Ramos (cell line): ENCODE measurements at regions not wholly inside any gene's neighbourhood (a gene's known extent, or its start where the extent isn't known, plus 50 kb on each side); places are given as distances from the start of the nearest gene placed in this dataset.

ENCODE experiments used
- in situ Hi-C: fragments of 300-500 bp; cut with MboI; formaldehyde crosslinking; loops from one replicate; pipeline ENCODE4 v1.14.3; 2022; ENCODE audit warnings: low sequenced_read_pairs; ENCODE audit not compliant: unreplicated experiment

DNA sequence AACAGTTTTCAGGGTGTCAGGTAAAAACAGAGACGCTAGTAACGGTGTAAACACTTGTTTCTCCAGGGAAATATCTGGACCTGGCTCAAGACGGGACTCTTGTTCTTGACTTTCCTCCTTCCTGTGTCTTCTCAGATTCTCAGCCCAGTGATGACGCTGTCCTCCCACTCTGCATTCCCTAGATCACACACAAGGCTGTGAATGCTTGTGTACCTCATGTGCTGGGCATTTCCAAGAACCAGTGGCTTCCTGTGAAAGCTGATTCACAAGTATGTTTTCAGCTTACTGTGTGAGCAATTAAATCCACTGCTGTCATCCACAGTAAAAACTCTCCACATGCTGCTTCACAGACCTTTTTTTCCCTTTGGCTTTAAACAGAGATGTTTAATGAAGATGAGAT is 193.8 kb upstream of the DPP6 start:
- in situ Hi-C loops = no loop called here

GRCh38 chr7:153859239-153859638 is 193.0 kb upstream of the DPP6 start:
- in situ Hi-C loops = no loop called here

DNA sequence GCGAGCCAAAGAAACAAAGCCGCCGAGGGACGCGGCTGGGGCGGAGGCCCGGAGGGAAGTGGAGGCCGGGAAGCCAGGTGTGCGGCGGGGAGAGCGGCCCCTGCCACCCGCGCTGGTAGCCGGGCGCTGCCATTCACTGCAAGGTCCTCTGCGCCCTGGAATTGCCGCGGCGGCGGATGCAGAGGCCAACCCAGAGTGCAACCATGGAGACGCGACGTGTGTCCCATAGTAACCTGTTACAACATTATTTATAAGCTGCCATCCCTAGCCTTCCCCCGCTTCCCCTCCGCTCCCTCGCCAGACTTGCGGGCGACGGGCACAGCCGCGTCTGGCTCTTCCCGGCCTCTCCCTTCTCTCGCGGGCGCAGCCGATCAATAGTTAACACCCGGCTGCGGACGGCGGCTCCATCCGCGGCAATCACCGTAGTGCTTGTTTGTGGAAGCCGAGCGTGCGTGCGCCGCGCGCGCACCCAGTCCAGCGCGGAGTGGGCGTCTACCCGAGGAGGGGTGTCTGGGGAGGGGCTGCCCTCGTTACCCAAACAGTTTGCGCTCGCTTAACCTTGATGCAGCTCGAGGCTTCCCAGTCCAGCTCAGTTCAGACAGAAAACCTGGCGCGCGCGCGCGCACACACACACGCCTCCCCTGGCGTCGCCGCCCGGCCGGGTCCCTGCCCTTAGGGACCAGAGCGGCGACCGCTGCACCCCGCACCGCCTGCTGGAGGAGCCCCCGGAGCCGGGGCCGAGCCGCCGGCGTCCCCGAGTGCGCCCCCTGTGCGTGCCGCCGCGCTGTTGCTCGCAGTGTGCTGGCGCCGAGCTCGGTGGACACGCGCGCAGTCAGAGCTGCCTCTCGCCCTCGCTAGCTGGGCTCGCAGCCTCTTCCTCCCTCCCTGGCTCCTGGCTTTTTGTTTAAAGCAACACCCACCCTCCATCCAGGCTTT is 165.4 kb upstream of the DPP6 start:
- in situ Hi-C loops = no loop called here

DNA sequence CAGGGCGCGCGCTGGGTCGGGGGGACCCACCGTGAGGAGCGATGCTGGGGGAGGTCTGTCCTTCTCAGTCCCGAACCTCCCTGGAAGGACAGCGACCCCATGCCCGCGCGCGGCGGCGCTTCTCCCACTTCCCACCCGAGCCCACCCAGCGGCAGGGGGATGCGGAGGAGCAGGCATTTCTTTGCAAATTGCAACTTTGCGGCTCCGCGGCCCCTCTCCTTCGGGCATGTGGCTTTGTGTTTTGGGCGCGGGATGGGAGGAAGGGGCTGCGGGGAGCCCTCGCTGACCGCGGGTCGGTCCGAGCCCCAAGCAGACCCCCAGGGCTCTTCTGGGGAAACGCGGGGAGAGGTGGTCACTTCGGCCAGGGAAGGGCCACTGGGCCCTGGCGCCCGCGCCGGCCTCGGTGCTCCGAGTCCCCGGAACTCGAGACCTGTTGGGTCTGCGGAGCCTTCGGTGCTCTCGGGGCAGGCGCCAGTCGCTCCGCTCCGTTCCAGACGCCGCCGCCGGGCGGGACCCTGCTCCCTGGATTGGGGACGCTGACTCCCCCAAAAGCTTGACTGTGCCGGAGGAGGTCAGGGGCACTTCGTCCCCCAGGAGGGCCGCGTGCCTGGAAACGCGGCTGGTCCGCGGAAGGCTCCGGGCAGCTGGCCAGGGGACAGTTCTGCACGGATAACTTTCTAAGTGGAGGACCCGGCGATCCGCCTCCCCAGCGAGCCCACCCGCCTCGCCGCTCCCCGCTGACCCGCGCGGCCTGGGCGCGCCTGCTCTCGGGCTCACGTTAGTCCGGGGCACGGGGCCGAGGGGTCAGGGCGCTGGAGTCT is 164.2 kb upstream of the DPP6 start:
- in situ Hi-C loops = no loop called here

- in situ Hi-C loops = no loop called here
These were observed 160.2 kb upstream of the DPP6 start for GRCh38 chr7:153891990-153892389.

GRCh38 chr7:153902862-153903261 is 149.3 kb upstream of the DPP6 start:
- in situ Hi-C loops = no loop called here

- in situ Hi-C loops = no loop called here
These were observed 140.0 kb upstream of the DPP6 start for GRCh38 chr7:153912211-153912610.

DNA sequence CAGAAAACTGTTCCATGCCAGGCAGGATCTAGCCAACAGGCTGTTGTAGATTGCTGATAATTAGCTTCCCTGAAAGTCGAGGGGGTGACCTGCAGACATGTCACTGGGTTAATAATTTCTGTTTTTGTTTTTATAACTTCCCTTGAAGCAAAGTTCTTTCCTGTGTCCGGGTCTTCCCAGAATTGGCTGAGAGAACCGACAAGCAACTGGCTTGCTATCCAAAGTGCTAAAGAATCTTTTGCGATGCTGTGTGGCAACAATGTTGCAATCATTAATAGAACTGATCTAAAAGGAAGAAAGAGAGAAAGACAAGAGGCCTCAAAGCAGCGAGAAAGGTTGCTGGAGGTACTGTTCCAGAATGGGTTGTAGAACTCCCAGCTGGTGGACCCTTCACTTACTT is 132.1 kb upstream of the DPP6 start:
- in situ Hi-C loops = no loop called here

DNA sequence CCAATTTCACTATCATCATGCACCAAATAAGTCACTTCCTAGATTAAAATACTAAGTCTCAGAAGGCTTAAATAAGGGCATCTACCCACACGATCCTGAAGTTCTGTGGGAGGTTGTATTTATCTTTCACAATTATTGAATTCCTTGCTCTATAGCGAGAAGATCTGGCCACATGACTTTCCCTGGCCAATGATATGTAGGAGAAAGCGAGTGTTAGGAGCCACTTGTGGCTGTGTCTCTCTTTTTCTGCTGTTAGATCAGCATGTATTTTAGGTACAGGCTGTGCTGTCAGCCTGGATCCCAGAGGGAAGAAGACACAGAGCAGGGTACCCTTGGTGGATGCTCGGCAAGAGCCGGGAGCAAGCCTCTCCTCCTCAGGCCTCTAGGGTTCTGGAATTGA is 131.3 kb upstream of the DPP6 start:
- in situ Hi-C loops = no loop called here

GRCh38 chr7:153921408-153921807 is 130.8 kb upstream of the DPP6 start:
- in situ Hi-C loops = no loop called here

GRCh38 chr7:153930696-153931095 is 121.5 kb upstream of the DPP6 start:
- in situ Hi-C loops = no loop called here

- in situ Hi-C loops = no loop called here
These were observed 118.2 kb upstream of the DPP6 start for GRCh38 chr7:153934048-153934447.

DNA sequence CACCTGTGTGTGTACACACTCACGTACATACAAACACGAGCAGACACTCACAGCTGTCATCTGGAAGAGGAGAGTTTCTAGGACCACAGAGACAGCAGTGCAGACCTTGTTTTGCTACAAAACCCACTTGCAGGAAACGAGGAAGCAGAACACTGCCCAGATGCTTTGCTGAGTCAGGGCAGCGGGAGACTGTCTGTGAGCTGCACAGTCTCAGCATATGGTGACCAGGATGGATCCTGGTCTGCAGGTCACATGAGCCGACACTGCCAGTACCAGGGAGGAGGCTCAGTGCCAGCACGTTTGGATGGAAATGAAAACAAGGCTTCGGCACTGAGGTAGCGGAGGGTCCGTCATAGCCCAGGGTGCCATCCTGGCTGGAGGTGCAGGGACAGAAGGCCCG is 117.6 kb upstream of the DPP6 start:
- in situ Hi-C loops = no loop called here

GRCh38 chr7:153935095-153935494 is 117.1 kb upstream of the DPP6 start:
- in situ Hi-C loops = no loop called here

- in situ Hi-C loops = no loop called here
These were observed 113.7 kb upstream of the DPP6 start for GRCh38 chr7:153938451-153938850.

DNA sequence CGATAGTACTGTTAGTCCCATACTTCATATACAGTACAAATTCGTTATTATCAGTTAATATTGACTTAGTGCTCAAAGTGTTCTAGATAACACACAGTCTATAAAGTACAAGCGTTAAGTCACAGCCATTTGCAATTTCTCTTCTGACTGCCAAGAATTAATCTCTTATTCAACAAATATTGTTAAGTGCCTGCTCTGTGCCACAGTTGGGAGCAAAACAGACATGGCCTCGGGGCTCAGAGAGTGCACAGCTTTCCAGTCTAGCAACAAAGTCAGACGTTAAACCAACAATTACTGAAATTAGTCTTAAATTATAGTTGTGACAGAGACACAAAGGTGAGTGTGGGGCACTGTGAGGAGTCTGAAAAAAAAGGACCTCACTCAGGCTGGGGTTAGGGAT is 113.0 kb upstream of the DPP6 start:
- in situ Hi-C loops = no loop called here

GRCh38 chr7:153939654-153940053 is 112.5 kb upstream of the DPP6 start:
- in situ Hi-C loops = no loop called here

DNA sequence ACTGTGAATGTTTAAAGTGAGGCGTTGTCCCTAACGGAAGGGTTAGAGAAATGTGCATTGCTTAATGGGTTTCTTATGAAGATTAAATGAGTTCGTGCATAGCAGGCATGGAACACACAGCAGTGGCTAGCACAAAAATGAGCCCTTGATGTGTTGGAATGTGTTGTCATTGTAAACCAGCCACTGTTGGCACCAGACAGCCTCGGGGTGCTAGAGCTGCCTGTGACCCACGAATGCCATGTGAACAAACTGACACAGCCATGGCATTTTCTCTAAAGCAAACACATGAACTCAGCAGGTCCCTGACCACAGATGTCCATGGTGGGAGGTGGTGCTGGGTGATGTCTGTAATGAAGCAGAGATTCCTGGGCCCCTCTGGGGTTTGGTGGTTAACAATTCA is 111.1 kb upstream of the DPP6 start:
- in situ Hi-C loops = no loop called here

- in situ Hi-C loops = no loop called here
These were observed 110.2 kb upstream of the DPP6 start for GRCh38 chr7:153942036-153942435.

DNA sequence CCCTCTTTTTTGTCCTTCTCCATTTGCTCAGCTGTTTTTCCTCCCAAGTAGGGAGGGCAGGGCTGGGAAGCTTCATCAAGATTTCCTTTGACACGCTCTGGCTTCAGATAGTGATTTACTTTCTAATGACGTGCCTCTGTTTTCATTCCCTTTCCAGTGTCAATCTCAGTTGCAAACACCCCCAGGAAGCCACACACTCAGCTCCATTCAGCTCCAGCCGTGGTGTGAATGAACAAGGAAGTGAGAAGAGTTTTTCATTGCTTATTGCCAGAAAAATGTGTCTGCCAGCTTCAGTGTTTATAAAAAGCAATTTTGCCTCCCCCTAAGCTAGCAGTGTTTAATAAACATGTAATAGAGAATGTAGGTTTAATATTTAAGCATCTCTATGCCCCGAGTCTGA is 108.7 kb upstream of the DPP6 start:
- in situ Hi-C loops = no loop called here

DNA sequence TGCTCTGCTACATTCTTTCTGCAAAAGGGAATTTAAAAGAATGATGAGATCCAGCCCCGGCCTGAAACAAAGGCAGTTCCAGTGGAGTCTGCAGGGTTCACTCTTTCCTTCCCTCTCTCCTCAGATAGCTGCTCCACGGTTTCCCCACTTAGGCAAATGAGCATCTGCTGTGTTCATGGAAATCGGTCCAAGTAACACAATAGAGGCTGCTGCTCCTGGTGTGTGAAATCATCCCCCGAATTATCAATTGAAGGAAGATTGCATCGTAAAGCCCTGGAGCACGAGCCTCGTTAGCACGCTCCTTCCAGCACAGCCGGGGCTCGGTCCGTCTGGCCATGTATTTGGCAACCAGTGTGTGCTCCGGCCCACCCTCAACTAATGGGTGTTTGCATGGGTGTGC is 108.3 kb upstream of the DPP6 start:
- in situ Hi-C loops = no loop called here
